Esophagus squamous epithelium (tissue), 4 donors: ENCODE measurements at regions not wholly inside any gene's neighbourhood (a gene's known extent, or its start where the extent isn't known, plus 50 kb on each side); places are given as distances from the start of the nearest gene placed in this dataset.

Source experiments
- CTCF ChIP-seq, 6 experiments: fragments of 450-650 bp in 4 of 6; fragments of 200-600 bp in 2 of 6; sonication (generic) in 2 of 6; IDR thresholded peaks; one replicate each; pipeline ENCODE4 v1.5.1; 2016 to 2019; ENCODE audit warnings: antibody characterized with exemption in 6 of 6, mild to moderate bottlenecking in 4 of 6, moderate library complexity in 4 of 6
- POLR2A ChIP-seq, 4 donors: fragments of 450-650 bp; IDR thresholded peaks; one replicate each; pipeline ENCODE4 v1.6.1; 2017; ENCODE audit warnings: antibody characterized with exemption in 4 of 4, mild to moderate bottlenecking in 4 of 4, moderate library complexity in 3 of 4

- TF ChIP-seq POLR2A (IDR thresholded peaks at IDR 0.05) (no peak), CTCF (IDR thresholded peaks at IDR 0.05) (no peak)
Observed at GRCh38 chr9:105972466-105973204, 278.3 kb downstream of the TMEM38B start.
